GM23248 (cell line): ENCODE measurements at regions not wholly inside any gene's neighbourhood (a gene's known extent, or its start where the extent isn't known, plus 50 kb on each side); places are given as distances from the start of the nearest gene placed in this dataset.

Source experiments
- EZH2 ChIP-seq: fragments of 200-600 bp; sonication (generic); IDR thresholded peaks from 2 replicates; pipeline ENCODE4 v1.6.1; 2018; ENCODE audit warnings: antibody characterized with exemption, mild to moderate bottlenecking; ENCODE audit not compliant: insufficient read depth, poor library complexity, severe bottlenecking
- EZH2phosphoT487 ChIP-seq: fragments of 200-600 bp; sonication (generic); IDR thresholded peaks from 2 replicates; pipeline ENCODE4 v1.6.1; 2018; ENCODE audit warnings: antibody characterized with exemption, moderate library complexity, mild to moderate bottlenecking, low read depth; ENCODE audit not compliant: insufficient read depth

GRCh38 chr18:72411261-72411660, 132.9 kb downstream of the CBLN2 start:
- no peak for TF ChIP-seq EZH2phosphoT487
- TF ChIP-seq EZH2, result no peak
